Activated CD8-positive, alpha-beta memory T cell treated with anti-CD3 and anti-CD28 coated beads, Interleukin-2, amount 10 ng/mL, durations not matched to agents 7 days and 5 days (primary cell): ENCODE measurements at regions not wholly inside any gene's neighbourhood (a gene's known extent, or its start where the extent isn't known, plus 50 kb on each side); places are given as distances from the start of the nearest gene placed in this dataset.
"Not testable (repeated sequence)": the region's sequence is repeated elsewhere in the genome, so short reads cannot be mapped to it uniquely, and the experiment has no call there.

ENCODE experiments used
- ATAC-seq: fragments of 150-1000 bp; cut with Tn5 transposase; one replicate; pipeline ENCODE4 v1.10.0; 2021; ENCODE audit warnings: moderate library complexity
- CTCF ChIA-PET: fragments of 350-600 bp; sonication (Branson Sonifier 250); formaldehyde crosslinking; loops from one replicate; lab custom pipeline; 2021; ENCODE audit warnings: antibody characterized with exemption; lab: Charles Lee
- DNase-seq: peaks from one replicate; pipeline ENCODE4 v3.0.0-alpha.2; 2020
- H3K27ac Mint-ChIP-seq: one replicate; pipeline ENCODE4 v1.8.0; 2021; ENCODE audit warnings: mild to moderate bottlenecking, mixed read lengths
- H3K27me3 Mint-ChIP-seq: one replicate; pipeline ENCODE4 v1.8.0; 2021; ENCODE audit warnings: mixed read lengths
- H3K36me3 Mint-ChIP-seq: one replicate; pipeline ENCODE4 v1.8.0; 2021; ENCODE audit warnings: mild to moderate bottlenecking, mixed read lengths
- H3K4me1 Mint-ChIP-seq: one replicate; pipeline ENCODE4 v1.8.0; 2021; ENCODE audit warnings: mixed read lengths
- H3K4me3 Mint-ChIP-seq: one replicate; pipeline ENCODE4 v1.8.0; 2021; ENCODE audit warnings: mild to moderate bottlenecking, moderate library complexity, mixed read lengths
- H3K9me3 Mint-ChIP-seq: one replicate; pipeline ENCODE4 v1.8.0; 2022; ENCODE audit warnings: low read depth, mixed read lengths

- H3K27ac Mint-ChIP-seq, H3K36me3 Mint-ChIP-seq, H3K4me1 Mint-ChIP-seq, H3K4me3 Mint-ChIP-seq, H3K9me3 Mint-ChIP-seq, CTCF ChIA-PET, H3K27me3 Mint-ChIP-seq, DNase-seq: not testable (repeated sequence)
- ATAC-seq = peak; percentile 37
Observed at GRCh38 chr15:30195355-30196008, 60.6 kb downstream of the GOLGA8T start.

- CTCF ChIA-PET, H3K9me3 Mint-ChIP-seq, H3K36me3 Mint-ChIP-seq, H3K27me3 Mint-ChIP-seq, H3K4me1 Mint-ChIP-seq, H3K4me3 Mint-ChIP-seq, H3K27ac Mint-ChIP-seq: not testable (repeated sequence)
- DNase-seq = peak; percentile 41
- ATAC-seq = peak; percentile 55
Observed at GRCh38 chr15:30196009-30196375, 61.1 kb downstream of the GOLGA8T start.

- H3K4me3 Mint-ChIP-seq, DNase-seq, H3K9me3 Mint-ChIP-seq, H3K4me1 Mint-ChIP-seq, CTCF ChIA-PET, H3K36me3 Mint-ChIP-seq, H3K27ac Mint-ChIP-seq, ATAC-seq, H3K27me3 Mint-ChIP-seq: not testable (repeated sequence)
Observed at GRCh38 chr15:30196769-30197168, 61.9 kb downstream of the GOLGA8T start.

- DNase-seq, ATAC-seq, H3K9me3 Mint-ChIP-seq, H3K4me3 Mint-ChIP-seq, H3K27me3 Mint-ChIP-seq, CTCF ChIA-PET, H3K36me3 Mint-ChIP-seq, H3K27ac Mint-ChIP-seq, H3K4me1 Mint-ChIP-seq: not testable (repeated sequence)
Observed at GRCh38 chr15:30201517-30201916, 66.7 kb downstream of the GOLGA8T start.

- CTCF ChIA-PET = not testable (repeated sequence)
Observed at GRCh38 chr15:30213733-30214132, 78.9 kb downstream of the GOLGA8T start.

GRCh38 chr15:30221803-30222202 lies 87.0 kb downstream of the GOLGA8T start:
- H3K4me1 Mint-ChIP-seq, ATAC-seq, H3K4me3 Mint-ChIP-seq, H3K9me3 Mint-ChIP-seq, H3K36me3 Mint-ChIP-seq, H3K27me3 Mint-ChIP-seq, DNase-seq, H3K27ac Mint-ChIP-seq, CTCF ChIA-PET: not testable (repeated sequence)

More at GRCh38 chr15:30213733-30214132, 78.9 kb downstream of the GOLGA8T start:
- not testable (repeated sequence) for H3K36me3 Mint-ChIP-seq, H3K27ac Mint-ChIP-seq, DNase-seq, H3K4me1 Mint-ChIP-seq, H3K4me3 Mint-ChIP-seq, H3K9me3 Mint-ChIP-seq, H3K27me3 Mint-ChIP-seq, ATAC-seq

- peak; percentile 23 for ATAC-seq
- H3K36me3 Mint-ChIP-seq = not testable (repeated sequence)
Observed at GRCh38 chr15:30222798-30223591, 88.1 kb downstream of the GOLGA8T start.

GRCh38 chr15:30225233-30225891 lies 90.5 kb downstream of the GOLGA8T start:
- ATAC-seq, H3K4me3 Mint-ChIP-seq, H3K27ac Mint-ChIP-seq, H3K27me3 Mint-ChIP-seq, DNase-seq, H3K9me3 Mint-ChIP-seq, H3K4me1 Mint-ChIP-seq, CTCF ChIA-PET, H3K36me3 Mint-ChIP-seq: not testable (repeated sequence)

More at GRCh38 chr15:30222798-30223591, 88.1 kb downstream of the GOLGA8T start:
- H3K27ac Mint-ChIP-seq, H3K27me3 Mint-ChIP-seq, H3K9me3 Mint-ChIP-seq, H3K4me3 Mint-ChIP-seq, DNase-seq, H3K4me1 Mint-ChIP-seq, CTCF ChIA-PET: not testable (repeated sequence)

GRCh38 chr15:30261432-30262141 lies 126.7 kb downstream of the GOLGA8T start:
- CTCF ChIA-PET, H3K4me1 Mint-ChIP-seq, H3K4me3 Mint-ChIP-seq, H3K9me3 Mint-ChIP-seq, H3K36me3 Mint-ChIP-seq, H3K27ac Mint-ChIP-seq, H3K27me3 Mint-ChIP-seq, ATAC-seq, DNase-seq: not testable (repeated sequence)

- H3K27me3 Mint-ChIP-seq, H3K9me3 Mint-ChIP-seq, H3K27ac Mint-ChIP-seq, CTCF ChIA-PET, H3K36me3 Mint-ChIP-seq, H3K4me3 Mint-ChIP-seq, DNase-seq, H3K4me1 Mint-ChIP-seq: not testable (repeated sequence)
- ATAC-seq = peak; percentile 76
Observed at GRCh38 chr15:30262142-30262460, 127.2 kb downstream of the GOLGA8T start.

GRCh38 chr15:30264000-30264399 lies 129.1 kb downstream of the GOLGA8T start:
- H3K27ac Mint-ChIP-seq, H3K4me3 Mint-ChIP-seq, DNase-seq, ATAC-seq, H3K27me3 Mint-ChIP-seq, H3K36me3 Mint-ChIP-seq, CTCF ChIA-PET, H3K9me3 Mint-ChIP-seq, H3K4me1 Mint-ChIP-seq: not testable (repeated sequence)

- H3K9me3 Mint-ChIP-seq, H3K27me3 Mint-ChIP-seq, DNase-seq, H3K27ac Mint-ChIP-seq, ATAC-seq, H3K4me3 Mint-ChIP-seq, H3K4me1 Mint-ChIP-seq, H3K36me3 Mint-ChIP-seq, CTCF ChIA-PET: not testable (repeated sequence)
Observed at GRCh38 chr15:30295150-30295844, 98.0 kb downstream of the CHRFAM7A start.

- H3K4me3 Mint-ChIP-seq, H3K4me1 Mint-ChIP-seq, H3K27ac Mint-ChIP-seq, H3K9me3 Mint-ChIP-seq, ATAC-seq, CTCF ChIA-PET, DNase-seq, H3K27me3 Mint-ChIP-seq, H3K36me3 Mint-ChIP-seq: not testable (repeated sequence)
Observed at GRCh38 chr15:30303968-30304367, 89.4 kb downstream of the CHRFAM7A start.
